Gastrocnemius medialis (tissue), 4 donors: ENCODE measurements at regions not wholly inside any gene's neighbourhood (a gene's known extent, or its start where the extent isn't known, plus 50 kb on each side); places are given as distances from the start of the nearest gene placed in this dataset.

Experiments used
- ATAC-seq, 2 donors: fragments of 150-250 bp; one replicate each; pipeline ENCODE4 v1.9.1; 2016
- DNase-seq, 2 donors: peaks; one replicate each; pipeline ENCODE4 v3.0.0-alpha.2; 2019
- H3K27ac ChIP-seq, 4 donors: fragments of 200-600 bp; sonication (generic); 1 replicate in 1 of 4; 2 replicates in 3 of 4; pipeline ENCODE4 v1.5.1; 2016 to 2018; ENCODE audit warnings: mild to moderate bottlenecking in 2 of 4, moderate library complexity in 1 of 4
- H3K27me3 ChIP-seq, 3 donors: fragments of 200-600 bp; sonication (generic) in 2 of 3; 1 replicate in 1 of 3; 2 replicates in 2 of 3; pipeline versions ENCODE4 v1.5.1 to v1.6.0; 2016 to 2019; ENCODE audit warnings: mild to moderate bottlenecking in 1 of 3, moderate library complexity in 1 of 3
- H3K36me3 ChIP-seq, 2 donors: fragments of 200-600 bp; sonication (generic) in 1 of 2; one replicate each; pipeline ENCODE4 v1.5.1; 2017 to 2018
- H3K4me1 ChIP-seq, 2 donors: fragments of 200-600 bp; sonication (generic) in 1 of 2; one replicate each; pipeline ENCODE4 v1.5.1; 2016 to 2017; ENCODE audit warnings: mild to moderate bottlenecking in 2 of 2
- H3K4me3 ChIP-seq, 4 donors: fragments of 200-600 bp; sonication (generic) in 3 of 4; 1 replicate in 1 of 4; 2 replicates in 3 of 4; pipeline ENCODE4 v1.5.1; 2016 to 2019; ENCODE audit warnings: mild to moderate bottlenecking in 2 of 4
- H3K9me3 ChIP-seq, 3 donors: fragments of 200-600 bp; sonication (generic) in 2 of 3; 1 replicate in 1 of 3; 2 replicates in 2 of 3; pipeline ENCODE4 v1.5.1; 2016 to 2019
- POLR2A ChIP-seq, 2 donors: fragments of 450-650 bp; IDR thresholded peaks; one replicate each; pipeline ENCODE4 v1.6.1; 2017; ENCODE audit warnings: antibody characterized with exemption in 2 of 2, mild to moderate bottlenecking in 2 of 2, moderate library complexity in 2 of 2
- in situ Hi-C, 4 donors: fragments of 200-750 bp; cut with MboI; loops; one replicate each; pipeline versions ENCODE4 v1.15.0 to v1.8.0; 2017; ENCODE audit warnings: low sequenced_read_pairs in 4 of 4
- intact Hi-C: fragments of 100-400 bp; cut with DNase I; formaldehyde crosslinking; loops from one replicate; pipeline ENCODE4 v1.15.1; 2023; ENCODE audit warnings: low total_unique reads
- TF ChIP-seq, protein P1 (sequence below), 5 experiments: fragments of 450-650 bp in 3 of 5; fragments of 200-600 bp in 2 of 5; sonication (generic) in 2 of 5; IDR thresholded peaks in 4 of 5; conservative IDR thresholded peaks in 1 of 5; 1 replicate in 4 of 5; 2 replicates in 1 of 5; pipeline ENCODE4 v1.5.1; 2016 to 2019; ENCODE audit warnings: antibody characterized with exemption in 5 of 5, mild to moderate bottlenecking in 3 of 5, moderate library complexity in 3 of 5

DNA sequence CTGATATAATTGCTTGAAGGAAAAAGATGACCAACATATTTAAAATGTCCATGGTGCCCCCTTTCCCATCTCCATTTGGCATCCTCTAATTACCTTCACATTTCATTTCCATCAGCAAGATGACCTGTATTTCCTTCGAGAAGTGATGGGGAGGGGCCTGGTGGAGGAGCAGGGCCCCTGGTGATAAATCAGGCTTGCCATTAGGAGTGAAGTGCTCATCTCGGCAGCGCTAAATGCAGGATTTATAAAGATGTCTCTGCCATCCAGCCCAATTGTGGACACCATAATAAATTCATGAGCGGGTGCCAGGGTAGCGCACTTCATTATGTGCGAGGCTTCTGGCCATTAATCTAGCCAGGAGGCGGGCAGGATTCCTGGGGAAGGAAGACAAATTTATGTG lies 101.5 kb upstream of the IRX6 start:
- H3K27me3 ChIP-seq = no peaks in the 10 kb centered on the region

GRCh38 chr16:55225972-55226542 lies 97.9 kb upstream of the IRX6 start:
- Histone ChIP-seq H3K27me3 (no peaks in the 10 kb centered on the region), H3K36me3 (no peaks in the 10 kb centered on the region), H3K4me1 (no peaks in the 10 kb centered on the region), H3K4me3 (no peak overlapping the region), H3K27ac (no peak overlapping the region), H3K9me3 (no peaks in the 10 kb centered on the region)
- DNase-seq (no peak), ATAC-seq (no peak)
- in situ Hi-C loops (loop anchor here in 1 of 4 donors (10.0 kb wide), 1 partner anchor 61 kb away; no protein-coding TSS in a partner anchor), intact Hi-C loops (no loop called here)
- no peak for TF ChIP-seq POLR2A (IDR thresholded peaks at IDR 0.05)
- TF ChIP-seq, protein P1, sequence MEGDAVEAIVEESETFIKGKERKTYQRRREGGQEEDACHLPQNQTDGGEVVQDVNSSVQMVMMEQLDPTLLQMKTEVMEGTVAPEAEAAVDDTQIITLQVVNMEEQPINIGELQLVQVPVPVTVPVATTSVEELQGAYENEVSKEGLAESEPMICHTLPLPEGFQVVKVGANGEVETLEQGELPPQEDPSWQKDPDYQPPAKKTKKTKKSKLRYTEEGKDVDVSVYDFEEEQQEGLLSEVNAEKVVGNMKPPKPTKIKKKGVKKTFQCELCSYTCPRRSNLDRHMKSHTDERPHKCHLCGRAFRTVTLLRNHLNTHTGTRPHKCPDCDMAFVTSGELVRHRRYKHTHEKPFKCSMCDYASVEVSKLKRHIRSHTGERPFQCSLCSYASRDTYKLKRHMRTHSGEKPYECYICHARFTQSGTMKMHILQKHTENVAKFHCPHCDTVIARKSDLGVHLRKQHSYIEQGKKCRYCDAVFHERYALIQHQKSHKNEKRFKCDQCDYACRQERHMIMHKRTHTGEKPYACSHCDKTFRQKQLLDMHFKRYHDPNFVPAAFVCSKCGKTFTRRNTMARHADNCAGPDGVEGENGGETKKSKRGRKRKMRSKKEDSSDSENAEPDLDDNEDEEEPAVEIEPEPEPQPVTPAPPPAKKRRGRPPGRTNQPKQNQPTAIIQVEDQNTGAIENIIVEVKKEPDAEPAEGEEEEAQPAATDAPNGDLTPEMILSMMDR (IDR thresholded peaks at IDR 0.05 in 4 of 5, conservative IDR thresholded peaks at IDR 0.05 in 1 of 5) = no peak

More for the DNA sequence above, 101.5 kb upstream of the IRX6 start:
- Histone ChIP-seq H3K27ac (no peak overlapping the region), H3K4me1 (no peaks in the 10 kb centered on the region), H3K4me3 (no peak overlapping the region), H3K36me3 (no peaks in the 10 kb centered on the region), H3K9me3 (no peaks in the 10 kb centered on the region)
- in situ Hi-C loops = loop anchor here in 1 of 4 donors (10.0 kb wide), 1 partner anchor 58 kb away; no protein-coding TSS in a partner anchor
- TF ChIP-seq POLR2A (IDR thresholded peaks at IDR 0.05) = no peak
- TF ChIP-seq, protein P1 (IDR thresholded peaks at IDR 0.05 in 4 of 5, conservative IDR thresholded peaks at IDR 0.05 in 1 of 5) = no peak
- intact Hi-C loops = no loop called here
- ATAC-seq = no peak
- no peak for DNase-seq

- H3K27ac ChIP-seq = no peak overlapping the region
- intact Hi-C loops (no loop called here), in situ Hi-C loops (no loop called here)
- no peak for ATAC-seq
- no peaks in the 10 kb centered on the region for H3K36me3 ChIP-seq
- H3K4me1 ChIP-seq = no peaks in the 10 kb centered on the region
- no peak for DNase-seq
- H3K9me3 ChIP-seq = no peaks in the 10 kb centered on the region
- TF ChIP-seq, protein P1 (IDR thresholded peaks at IDR 0.05 in 4 of 5, conservative IDR thresholded peaks at IDR 0.05 in 1 of 5) = no peak
- TF ChIP-seq POLR2A (IDR thresholded peaks at IDR 0.05) = no peak
- no peak overlapping the region for H3K4me3 ChIP-seq
- no peaks in the 10 kb centered on the region for H3K27me3 ChIP-seq
Measured at GRCh38 chr16:55232822-55233221, 91.2 kb upstream of the IRX6 start.

DNA sequence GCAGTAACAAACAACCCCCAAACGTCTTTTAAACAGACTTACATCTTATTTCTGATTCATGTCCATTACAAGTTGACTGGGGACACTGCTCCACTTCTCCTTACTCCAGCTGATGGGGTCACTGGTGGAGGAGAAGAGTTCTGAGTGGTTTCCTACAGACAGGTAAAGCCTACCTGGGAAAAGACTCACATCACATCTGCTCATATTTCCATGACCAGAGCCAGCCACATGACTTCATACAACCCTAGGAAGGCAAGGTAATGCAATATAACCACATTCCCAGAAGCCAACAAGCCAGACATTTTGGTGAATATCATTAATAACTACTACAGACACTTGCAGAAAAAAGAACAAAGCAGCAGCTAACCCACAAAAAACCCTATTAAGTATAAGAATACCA lies 90.5 kb upstream of the IRX6 start:
- H3K27ac ChIP-seq = no peak overlapping the region
- no peaks in the 10 kb centered on the region for H3K9me3 ChIP-seq
- H3K27me3 ChIP-seq = no peaks in the 10 kb centered on the region
- in situ Hi-C loops = no loop called here
- H3K4me3 ChIP-seq = no peak overlapping the region
- TF ChIP-seq, protein P1 (IDR thresholded peaks at IDR 0.05 in 4 of 5, conservative IDR thresholded peaks at IDR 0.05 in 1 of 5) = no peak
- no peak for TF ChIP-seq POLR2A (IDR thresholded peaks at IDR 0.05)
- H3K4me1 ChIP-seq = no peaks in the 10 kb centered on the region
- H3K36me3 ChIP-seq = no peaks in the 10 kb centered on the region
- DNase-seq (no peak), ATAC-seq (no peak)
- intact Hi-C loops = no loop called here

DNA sequence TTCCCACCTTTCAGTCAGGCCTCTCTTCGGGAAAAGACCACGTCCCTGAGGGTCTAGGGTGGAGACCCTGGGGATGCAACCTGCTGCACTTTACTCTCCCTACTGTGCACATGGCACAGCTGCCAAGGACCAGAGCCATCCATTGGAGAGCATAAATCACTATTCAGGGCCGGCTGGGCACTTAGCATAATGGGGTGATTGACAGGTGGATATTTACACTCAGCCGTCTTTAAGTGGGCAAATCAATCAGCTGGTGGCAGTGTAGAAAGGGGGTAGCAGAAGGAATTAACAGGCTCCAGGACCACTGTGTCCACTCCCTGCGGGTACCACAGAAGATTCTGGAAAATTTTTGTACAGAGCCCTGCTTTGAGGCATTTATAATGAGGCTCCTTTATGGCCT lies 87.3 kb upstream of the IRX6 start:
- TF ChIP-seq, protein P1 (IDR thresholded peaks at IDR 0.05 in 4 of 5, conservative IDR thresholded peaks at IDR 0.05 in 1 of 5) = no peak
- no peak for TF ChIP-seq POLR2A (IDR thresholded peaks at IDR 0.05)
- H3K4me3 ChIP-seq = no peak overlapping the region
- in situ Hi-C loops = no loop called here
- no peak overlapping the region for H3K27ac ChIP-seq
- no peaks in the 10 kb centered on the region for H3K27me3 ChIP-seq
- no peaks in the 10 kb centered on the region for H3K9me3 ChIP-seq
- H3K36me3 ChIP-seq = no peaks in the 10 kb centered on the region
- no peak for ATAC-seq
- intact Hi-C loops = no loop called here
- DNase-seq = no peak
- no peaks in the 10 kb centered on the region for H3K4me1 ChIP-seq
